ENCODE measurements at regions not wholly inside any gene's neighbourhood (a gene's known extent, or its start where the extent isn't known, plus 50 kb on each side); places are given as distances from the start of the nearest gene placed in this dataset.
"Not testable (repeated sequence)": the region's sequence is repeated elsewhere in the genome, so short reads cannot be mapped to it uniquely, and the experiment has no call there.

DNA sequence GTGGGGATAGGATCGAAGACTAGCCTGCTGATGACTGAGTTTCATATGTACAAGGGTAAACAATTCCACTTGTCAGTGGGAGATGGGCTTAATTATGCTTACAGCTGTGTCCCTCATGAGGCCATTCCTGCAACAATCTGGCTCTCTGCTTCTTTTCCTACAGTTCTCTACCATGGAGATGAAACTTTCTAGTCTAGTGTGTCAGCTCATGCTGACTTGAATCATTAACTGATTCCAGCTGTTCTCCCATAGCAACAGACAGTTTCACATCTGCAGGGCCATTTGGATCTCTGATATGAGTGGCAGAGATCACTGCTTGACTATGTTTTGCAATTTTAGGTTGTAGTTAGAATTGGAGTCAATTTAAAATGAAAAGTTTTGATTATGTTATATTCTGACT, 1251.7 kb upstream of the RAG2 start:
- no peak for DNase-seq

DNA sequence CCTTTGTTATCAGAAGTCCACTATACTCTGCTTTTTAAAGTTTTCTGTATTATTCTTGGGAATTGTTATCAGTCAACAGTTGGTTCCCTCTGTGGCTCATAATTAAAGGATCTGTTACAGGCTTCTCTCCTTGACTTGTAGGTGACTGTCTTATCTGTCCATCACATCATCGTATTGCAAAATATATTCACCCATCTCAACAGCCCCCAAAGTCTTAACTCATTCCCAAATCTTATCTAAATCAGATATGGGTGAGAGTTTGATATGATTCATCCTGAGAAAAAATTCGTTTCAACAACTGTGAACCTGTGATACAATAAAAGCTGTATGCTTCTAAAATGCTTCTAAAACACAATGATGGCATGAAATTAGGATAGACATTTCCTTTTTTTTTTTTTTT, 1245.6 kb upstream of the RAG2 start:
- no peak for DNase-seq

DNA sequence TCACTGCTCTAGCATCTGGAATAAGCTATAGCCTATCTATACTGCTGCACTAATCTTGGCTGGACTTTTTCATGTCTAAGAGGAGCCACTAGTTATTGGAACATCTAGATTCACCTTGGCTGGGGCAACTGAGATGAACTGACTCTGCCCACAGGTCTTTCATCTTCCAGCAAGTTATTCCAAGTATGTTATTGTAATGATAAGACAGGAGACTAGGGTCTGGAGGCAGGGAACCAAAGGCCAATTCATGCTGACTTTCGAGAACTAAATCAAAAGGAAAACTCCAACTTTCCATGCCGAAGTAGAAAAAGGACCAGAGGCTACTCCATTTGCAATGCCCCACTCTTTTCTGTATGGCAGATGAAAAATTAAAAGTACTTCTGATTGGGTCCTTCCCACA, 1243.0 kb upstream of the RAG2 start:
- DNase-seq: no peak

DNA sequence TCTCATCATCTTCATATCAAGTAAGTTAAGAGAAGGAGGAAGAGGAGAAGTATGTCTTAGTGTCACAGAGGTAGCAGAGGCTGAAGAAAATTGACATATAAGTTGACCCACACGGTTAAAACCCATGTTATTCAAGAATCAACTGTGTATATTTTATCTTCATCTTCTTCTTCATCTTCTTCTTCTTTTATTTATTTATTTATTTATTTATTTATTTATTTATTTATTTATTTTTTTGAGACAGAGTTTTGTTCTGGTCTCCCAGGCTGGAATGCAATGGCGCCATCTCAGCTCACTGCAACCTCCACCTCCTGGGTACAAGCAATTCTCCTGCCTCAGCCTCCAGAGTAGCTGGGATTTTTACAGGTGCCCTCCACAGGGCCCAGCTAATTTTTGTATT, 1242.3 kb upstream of the RAG2 start:
- not testable (repeated sequence) for DNase-seq

DNA sequence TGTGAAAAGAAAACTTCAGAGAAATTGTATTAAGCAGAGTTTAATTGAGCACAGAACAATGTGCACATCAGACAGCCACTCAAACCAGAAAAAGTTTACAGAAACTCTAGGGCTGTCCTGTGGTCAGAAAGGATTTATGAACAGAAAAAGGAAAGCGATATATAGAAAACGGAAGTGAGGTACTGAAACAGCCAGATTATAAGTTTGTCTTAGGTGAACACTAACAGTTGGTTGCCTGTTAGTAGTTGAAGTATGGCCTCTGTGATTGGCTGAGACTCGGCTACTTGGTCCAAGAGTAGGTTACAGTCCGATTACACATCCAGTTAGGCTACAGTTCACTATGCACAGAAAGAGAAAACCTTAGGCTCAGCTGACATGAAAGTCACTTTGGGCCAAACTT, 1232.5 kb upstream of the RAG2 start:
- no peak for DNase-seq

DNA sequence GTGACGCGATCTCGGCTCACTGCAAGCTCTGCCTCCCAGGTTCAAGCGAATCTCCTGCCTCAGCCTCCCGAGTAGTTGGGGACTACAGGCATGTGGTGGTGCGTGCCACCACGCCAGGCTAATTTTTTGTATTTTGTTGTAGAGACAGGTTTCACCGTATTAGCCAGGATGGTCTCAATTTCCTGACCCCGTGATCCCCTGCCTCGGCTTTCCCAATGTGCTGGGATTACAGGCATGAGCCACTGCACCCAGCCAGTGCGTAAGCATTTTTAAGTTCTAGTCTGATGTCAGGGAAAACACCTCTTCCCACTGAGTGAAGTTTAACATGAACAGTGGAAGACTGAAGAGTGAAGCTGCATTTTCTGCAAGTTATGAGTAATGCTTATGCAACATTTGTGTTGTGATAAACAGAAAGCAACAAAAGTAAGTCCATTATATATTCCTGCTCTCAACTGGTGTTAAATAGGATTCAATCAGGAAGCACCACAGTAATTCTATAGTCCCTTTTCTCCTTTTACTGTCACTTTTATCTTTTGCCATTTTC, 1219.8 kb upstream of the RAG2 start:
- no peak for DNase-seq

DNA sequence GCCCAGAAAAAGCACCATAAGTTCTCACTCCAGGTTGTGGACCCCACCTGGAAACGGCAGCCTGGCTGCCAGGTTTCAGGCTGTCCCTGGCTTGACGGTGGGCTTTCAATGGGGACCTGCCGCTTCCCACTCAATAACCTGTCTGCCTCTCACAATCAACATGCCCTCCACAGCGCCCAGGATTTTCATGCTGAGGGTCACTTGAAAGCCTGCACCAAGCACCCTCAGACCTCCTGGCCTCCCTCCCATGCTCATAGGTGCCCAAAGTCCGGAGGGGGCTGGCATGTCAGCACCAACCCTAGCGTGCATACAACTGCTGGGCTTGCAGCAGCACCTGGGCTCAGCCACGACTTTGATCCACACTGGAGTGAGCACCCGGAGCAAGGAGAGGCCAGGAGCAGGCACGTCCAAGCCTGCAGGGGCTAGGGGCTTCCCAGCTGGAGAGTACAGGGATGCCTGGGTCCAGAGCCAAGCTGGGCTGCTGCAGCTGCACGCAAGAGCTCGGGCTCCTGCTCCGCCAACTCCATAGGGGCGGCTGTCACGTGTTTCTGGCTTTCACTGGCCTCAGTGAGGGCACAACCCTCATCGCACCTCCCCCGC, 1214.3 kb upstream of the RAG2 start:
- no peak for DNase-seq

DNA sequence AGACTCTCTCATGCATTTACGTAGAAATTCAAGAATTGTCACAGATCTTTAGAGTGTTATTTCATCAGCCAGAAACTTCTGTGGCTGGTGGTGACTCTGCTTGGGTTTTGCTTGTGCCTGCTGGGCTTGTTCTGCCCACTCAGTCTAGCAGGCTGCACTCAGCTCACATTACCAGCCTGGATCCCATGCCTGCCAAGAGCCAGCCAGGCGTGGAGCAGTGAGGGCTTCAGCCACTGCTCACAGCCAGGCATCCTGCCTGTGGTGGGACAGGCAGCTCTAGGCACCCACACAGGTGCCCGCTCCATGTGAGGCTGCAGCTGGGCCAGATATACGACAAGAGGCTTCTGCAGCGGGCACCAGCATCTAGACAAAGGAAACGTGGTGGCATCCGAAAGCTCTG, 1213.3 kb upstream of the RAG2 start:
- no peak for DNase-seq

DNA sequence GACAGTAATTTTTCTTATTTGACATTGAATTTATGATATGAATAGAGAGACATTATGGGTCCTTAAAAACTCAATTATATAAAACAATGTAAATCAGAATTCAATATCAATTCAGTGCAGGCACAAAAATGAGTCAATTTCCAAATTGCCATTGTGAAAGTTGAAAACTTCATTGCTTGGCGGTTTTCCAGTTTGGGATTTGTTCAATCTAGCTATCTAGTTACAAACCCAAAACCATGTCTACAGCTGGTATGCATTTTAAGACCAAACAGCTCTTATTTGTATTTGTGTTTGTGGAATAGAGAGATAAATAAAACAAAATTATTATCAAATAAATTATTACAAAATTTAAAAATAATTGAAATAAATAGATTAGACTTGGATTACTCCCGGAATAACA, 1206.6 kb upstream of the RAG2 start:
- no peak for DNase-seq

DNA sequence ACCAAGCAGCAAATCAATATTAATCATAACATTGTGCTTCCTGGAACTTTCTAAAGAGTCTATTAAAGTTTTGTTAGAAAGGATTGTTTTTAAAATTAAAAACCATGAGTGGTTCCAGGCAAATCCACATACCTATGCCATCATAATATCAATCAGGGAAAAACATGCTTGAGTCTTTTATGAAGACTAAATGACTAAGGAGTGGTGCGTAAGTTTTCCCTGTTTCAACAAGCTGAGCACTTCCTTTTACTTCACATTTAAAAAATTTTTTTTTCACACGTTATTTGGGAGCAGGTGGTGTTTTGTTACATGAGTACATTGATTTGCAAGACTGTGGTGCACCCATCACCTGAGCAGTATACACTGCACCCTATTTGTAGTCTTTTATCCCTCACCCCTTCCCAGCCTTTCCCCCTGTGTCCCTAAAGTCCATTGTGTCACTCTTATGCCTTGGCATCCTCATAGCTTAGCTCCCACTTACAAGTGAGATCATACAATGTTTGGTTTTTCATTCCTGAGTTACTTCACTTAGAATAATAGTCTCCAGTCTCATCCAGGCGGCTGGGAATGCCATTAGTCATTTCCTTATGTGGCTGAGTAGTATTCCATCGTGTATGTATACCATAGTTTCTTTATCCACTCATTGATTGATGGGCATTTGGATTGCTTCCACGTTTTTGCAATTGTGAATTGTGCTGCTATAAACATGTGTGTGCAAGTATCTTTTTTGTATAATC, 1190.3 kb upstream of the RAG2 start:
- no peak for DNase-seq

DNA sequence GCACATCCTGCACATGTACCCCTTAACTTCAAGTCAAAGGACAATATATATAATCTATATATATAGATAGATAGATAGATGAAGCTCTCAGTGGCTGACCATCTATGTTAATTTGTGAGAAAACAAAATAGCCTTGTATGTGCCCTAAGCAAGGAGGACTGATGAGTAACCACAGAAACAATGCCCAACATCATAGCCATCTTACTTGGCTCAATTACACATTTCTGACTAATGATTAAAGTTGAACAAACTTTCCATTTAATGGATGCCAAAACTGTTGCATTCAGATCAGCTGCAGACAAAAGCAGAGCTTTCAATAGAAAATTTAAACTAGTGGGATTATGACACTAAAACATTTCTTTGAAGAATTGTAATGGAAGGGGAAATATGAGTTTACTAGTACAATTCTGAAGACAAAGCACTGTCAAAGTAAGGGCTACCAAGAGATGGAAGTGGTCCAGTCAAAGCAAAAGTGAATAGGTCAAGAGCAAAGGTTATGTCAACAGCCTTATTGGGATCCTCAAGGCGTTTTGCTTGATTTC, 1188.2 kb upstream of the RAG2 start:
- no peak for DNase-seq

DNA sequence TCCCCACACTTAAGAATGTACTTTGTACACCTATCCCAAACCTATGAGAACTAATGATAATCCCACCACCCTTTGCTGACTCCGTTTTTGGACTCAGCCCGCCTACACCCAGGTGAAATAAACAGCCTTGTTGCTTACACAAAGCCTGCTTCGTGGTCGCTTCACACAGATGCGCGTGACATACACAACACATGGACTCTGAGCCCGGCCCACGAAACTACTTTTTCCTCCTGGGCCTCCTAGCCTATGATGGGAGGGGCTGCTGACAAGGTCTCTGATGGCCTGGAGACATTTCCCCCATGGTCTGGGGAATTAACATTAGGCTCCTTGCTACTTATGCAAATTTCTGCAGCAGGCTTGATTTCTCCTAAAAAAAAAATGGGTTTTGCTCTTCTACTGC, 1176.4 kb upstream of the RAG2 start:
- DNase-seq: no peak

DNA sequence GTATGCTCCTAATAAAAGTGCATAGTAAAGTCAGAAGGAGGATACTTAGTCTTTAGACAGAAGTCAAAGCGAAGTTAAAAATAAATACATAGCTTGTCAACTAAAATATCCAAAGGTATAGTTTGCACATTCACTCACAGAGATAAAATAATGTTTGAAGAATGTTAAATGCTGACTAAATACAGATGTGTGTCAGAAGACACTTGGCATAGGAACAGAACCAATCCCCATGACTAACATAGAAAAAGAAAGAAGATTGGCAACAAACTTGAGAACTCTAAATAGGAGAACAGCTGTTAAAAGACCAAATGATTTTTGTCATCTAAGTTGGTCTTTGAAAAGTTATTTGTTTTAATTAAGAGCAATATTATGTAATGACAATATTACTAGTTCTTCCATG, 1172.1 kb upstream of the RAG2 start:
- DNase-seq: no peak

DNA sequence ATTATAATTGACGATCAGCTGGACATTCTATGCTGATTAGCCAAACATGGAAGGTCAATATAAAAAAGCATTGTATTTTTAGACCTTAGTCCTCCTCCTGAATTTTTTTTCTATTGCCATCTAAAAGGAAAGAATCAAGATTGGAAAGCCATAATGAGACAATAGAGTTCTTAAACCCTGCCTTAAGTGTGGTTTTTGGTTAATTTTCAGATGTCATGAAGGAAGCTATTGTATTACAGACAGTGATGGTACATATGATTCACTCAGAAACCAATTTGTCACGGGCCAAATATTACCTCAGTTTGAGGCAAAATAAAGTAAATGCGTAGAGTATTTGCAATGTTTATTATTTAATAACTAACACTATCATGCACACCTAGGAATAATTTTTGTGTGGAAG, 1164.0 kb upstream of the RAG2 start:
- no peak for DNase-seq

DNA sequence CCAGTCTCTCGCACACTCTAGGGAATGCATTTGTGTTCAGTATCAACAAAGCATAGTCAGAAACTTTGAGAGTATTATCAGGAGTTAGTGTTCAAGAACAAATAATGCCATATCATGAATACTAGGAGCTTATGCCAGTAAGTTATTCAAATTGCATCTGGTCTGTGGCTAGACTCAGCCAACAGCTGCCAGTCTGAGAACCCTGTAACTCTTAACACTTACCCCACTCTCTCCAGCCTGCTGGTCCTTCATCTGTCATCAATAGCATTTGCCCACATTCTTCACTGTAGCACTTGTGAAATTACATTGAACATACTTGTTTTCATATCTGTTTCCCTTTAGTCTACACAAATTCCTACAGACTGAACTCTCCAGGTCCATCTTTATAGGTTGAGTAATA, 1157.5 kb upstream of the RAG2 start:
- no peak for DNase-seq

DNA sequence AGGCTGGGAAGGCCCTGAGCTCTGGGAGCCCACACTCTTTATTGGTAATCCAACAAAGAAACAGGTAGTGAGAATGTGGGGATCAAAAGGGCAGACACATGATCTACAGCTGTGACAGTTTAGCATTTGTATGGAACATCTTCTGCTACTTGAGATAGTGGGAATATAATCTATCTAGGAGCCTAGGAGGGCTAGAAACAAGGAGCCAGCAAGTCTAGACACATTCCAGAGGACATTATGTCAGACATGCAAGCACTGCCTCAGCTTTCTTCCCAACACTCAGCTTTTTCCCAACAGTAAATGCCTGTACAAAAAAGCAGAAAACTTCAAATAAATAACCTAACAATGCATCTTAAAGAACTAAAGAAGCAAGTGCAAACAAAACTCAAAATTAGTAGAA, 1150.6 kb upstream of the RAG2 start:
- no peak for DNase-seq

DNA sequence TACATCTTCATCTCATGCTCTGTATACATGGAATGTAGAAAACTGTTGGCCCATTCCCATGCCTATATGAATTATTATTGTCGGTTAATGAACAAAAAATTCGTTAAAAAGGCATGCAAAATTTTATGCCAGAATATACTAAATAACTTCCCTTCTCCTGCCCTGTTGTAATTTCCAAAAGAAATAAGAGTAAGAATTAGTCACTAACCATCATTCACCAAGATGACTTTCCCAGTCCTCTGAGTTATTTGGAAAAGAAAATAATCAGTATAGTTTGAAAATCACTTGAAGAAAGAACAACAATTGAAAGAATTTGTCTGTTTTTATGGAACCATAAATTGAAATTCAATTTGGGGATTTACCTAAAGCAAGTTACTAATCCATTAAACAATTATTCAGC, 1149.1 kb upstream of the RAG2 start:
- no peak for DNase-seq

DNA sequence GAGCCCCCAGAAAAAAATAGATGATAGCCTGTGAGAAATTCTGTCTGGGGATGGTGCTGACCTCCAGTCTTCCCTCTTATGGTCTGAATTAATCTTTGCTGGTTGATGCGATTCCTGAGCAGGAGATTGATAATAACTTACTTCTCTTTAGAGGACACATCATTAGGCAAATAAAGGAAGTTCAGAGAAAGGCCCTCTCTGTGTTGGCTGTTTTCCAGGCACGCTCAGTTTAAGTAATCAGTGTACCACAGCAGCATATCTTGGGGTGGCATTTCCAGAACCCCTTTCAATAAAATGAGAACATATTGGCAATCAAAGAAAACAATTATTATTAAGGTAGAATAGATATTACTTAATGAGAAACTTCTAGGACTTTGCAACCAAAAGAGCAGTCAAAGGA, 1129.3 kb upstream of the RAG2 start:
- no peak for DNase-seq

DNA sequence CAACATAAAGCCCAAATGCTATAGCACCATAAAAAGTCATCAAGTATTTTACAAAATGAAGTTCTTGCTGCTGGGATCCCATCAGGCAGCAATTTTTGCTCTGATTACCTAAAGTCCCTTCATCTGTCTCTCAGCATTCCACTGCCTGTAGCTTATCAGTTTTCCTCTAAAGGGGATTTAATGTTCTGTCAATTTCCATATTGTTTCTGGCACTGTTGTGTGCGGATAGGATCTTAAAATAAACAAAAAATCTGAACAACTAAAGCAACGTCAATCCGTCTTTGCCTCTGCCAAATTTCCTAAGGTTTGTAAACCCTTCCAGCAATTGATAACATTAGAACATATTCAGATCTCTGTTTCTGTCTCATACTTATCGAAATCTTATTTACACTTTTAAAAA, 1126.3 kb upstream of the RAG2 start:
- DNase-seq: no peak

DNA sequence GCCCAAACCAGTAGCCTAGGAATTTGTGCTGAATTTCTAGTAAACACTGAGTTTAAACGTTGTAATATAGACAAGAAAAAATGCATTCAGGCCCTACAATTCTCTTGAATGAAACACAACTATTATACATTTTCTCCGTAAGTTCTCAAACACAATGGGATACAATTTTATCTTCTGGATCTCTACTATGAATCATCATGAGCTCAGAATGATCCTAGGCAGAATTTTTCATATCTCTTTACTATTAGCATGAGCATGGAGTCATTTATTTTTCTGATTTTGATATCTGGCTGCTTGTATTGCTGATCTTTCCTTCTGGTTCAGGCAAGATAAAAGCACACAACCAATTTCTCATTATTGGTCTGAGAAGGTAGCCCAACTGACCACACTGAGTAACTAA, 1123.4 kb upstream of the RAG2 start:
- no peak for DNase-seq

DNA sequence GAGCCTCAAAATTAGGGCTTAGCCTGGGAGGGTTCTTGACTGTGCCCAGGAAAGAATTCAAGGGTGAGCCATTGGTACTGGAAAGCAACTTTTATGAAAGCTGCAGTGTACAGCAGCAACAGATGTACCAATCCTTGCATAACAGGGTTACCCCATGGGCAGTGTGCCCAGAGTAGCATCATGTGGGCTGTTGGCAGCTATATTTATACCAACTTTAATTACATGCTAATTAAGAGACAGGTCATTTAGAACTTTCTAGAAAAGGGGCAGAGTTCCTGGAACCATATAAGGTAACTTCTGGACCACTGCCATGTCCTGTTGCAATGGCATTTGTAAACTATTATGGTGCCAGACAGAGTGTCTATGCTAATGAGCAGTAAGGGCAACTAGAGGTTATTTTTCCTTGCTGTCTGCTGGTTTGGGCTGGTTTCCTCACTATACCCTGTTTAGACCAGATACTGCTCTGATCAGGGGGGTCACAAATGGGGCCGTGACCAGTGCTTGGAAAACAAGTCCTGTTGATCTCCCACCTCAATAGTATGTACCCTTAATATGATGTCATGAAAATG, 1120.5 kb upstream of the RAG2 start:
- no peak for DNase-seq

DNA sequence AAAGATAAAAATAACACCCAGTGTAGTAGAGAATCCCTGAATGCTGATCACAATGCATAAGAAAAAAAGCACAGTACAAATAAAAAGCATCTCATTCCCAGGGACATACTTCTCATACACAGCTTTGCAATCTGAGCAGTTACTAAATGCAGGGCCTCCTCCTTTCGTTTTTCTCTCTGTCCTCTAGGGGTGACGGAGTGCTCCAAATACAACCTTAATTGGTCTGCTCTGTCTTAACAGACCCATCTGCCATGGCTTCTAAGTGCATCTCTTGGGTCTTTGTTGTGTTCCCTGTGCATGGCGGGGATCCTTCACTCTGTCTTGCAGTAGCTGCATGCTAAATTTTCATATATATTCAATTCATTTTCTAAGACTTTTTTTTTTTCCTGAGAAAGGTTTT, 1114.2 kb upstream of the RAG2 start:
- DNase-seq: no peak

DNA sequence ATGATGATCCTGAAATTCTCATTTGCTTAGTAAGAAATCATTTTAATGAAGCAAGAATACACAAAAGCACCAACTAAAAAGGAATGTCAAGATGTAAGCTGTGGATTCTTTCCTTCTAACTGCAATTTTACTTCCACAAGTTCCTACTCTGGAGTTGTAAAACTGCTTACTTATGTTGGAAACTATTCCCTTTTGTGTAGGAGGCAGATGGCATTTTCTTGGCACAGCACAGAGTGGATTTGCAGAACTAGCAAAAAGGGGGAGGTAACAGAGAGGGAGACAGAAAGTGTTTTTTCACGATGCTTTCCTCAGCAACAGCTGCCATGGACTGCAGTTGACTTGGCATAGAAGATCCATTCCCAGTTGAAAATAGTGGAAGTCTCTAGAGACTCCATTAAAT, 1112.0 kb upstream of the RAG2 start:
- no peak for DNase-seq

DNA sequence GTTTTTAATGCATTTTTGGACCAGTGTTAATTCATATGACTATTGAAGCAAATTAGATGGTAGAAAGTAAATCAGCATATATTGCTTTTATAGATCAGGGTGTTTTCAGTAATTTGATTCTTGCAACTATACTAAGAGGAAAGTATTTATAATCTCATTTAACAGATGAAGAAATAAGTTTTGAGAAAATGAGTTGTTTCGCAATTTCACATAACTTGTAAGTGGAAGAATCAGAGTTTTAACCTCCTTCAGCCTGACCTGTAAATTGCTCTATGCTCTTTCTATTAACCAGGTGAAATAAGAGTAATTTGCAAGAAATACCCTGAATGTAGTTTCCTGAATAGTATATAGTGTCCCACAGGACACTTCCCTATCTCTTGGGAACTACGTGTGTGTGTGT, 1106.8 kb upstream of the RAG2 start:
- no peak for DNase-seq

All from CD4-positive, alpha-beta T cell treated with Interleukin-17A for 1 hour (primary cell).